Fibroblast of lung (primary cell): ENCODE measurements at regions not wholly inside any gene's neighbourhood (a gene's known extent, or its start where the extent isn't known, plus 50 kb on each side); places are given as distances from the start of the nearest gene placed in this dataset.

ENCODE experiments used
- DNase-seq, 2 donors: peaks; one replicate each; pipeline versions ENCODE4 v3.0.0 to v3.0.0-alpha.2; 2010; ENCODE audit warnings: low read depth in 2 of 2
- H2AFZ ChIP-seq: 2 replicates; pipeline ENCODE4 v1.5.1; 2012; ENCODE audit warnings: low read length, control low read depth, inconsistent platforms
- H3K27ac ChIP-seq: 2 replicates; pipeline ENCODE4 v1.5.1; 2011; ENCODE audit warnings: low read length, control low read depth; ENCODE audit not compliant: insufficient read depth
- H3K27me3 ChIP-seq: 2 replicates; pipeline ENCODE4 v1.5.1; 2011; ENCODE audit warnings: mild to moderate bottlenecking, low read length; ENCODE audit not compliant: control insufficient read depth, insufficient read depth
- H3K36me3 ChIP-seq: 2 replicates; pipeline ENCODE4 v1.5.1; 2011; ENCODE audit warnings: low read length; ENCODE audit not compliant: control insufficient read depth, insufficient read depth
- H3K4me1 ChIP-seq: 2 replicates; pipeline ENCODE4 v1.5.1; 2011; ENCODE audit warnings: low read length; ENCODE audit not compliant: control insufficient read depth, insufficient read depth; ENCODE audit errors: extremely low read depth
- H3K4me2 ChIP-seq: 2 replicates; pipeline ENCODE4 v1.5.1; 2011; ENCODE audit warnings: low read length, control low read depth; ENCODE audit not compliant: insufficient read depth; ENCODE audit errors: extremely low read depth
- H3K4me3 ChIP-seq, 4 experiments: fragments of 200-600 bp in 1 of 4; sonication (generic) in 1 of 4; replicated peaks in 1 of 4; 2 replicates each; pipeline ENCODE4 v1.5.1; 2011 to 2016; ENCODE audit warnings: low read length in 4 of 4, low read depth in 3 of 4, mild to moderate bottlenecking in 3 of 4, control low read depth in 2 of 4, inconsistent platforms in 1 of 4, mixed read lengths in 1 of 4; ENCODE audit not compliant: insufficient read depth in 1 of 4; ENCODE audit errors: control extremely low read depth in 1 of 4
- H3K79me2 ChIP-seq: 2 replicates; pipeline ENCODE4 v1.5.1; 2012; ENCODE audit warnings: mild to moderate bottlenecking, low read length, inconsistent platforms; ENCODE audit not compliant: control insufficient read depth, insufficient read depth
- H3K9ac ChIP-seq: 2 replicates; pipeline ENCODE4 v1.5.1; 2011; ENCODE audit warnings: mild to moderate bottlenecking, low read length, control low read depth; ENCODE audit not compliant: insufficient read depth
- H3K9me3 ChIP-seq: 2 replicates; pipeline ENCODE4 v1.5.1; 2012; ENCODE audit warnings: low read depth, low read length; ENCODE audit not compliant: control insufficient read depth, insufficient read depth
- H4K20me1 ChIP-seq: 2 replicates; pipeline ENCODE4 v1.5.1; 2011; ENCODE audit warnings: low read length; ENCODE audit not compliant: control insufficient read depth, insufficient read depth; ENCODE audit errors: extremely low read depth
- EZH2 ChIP-seq: IDR thresholded peaks from 2 replicates; pipeline ENCODE4 v1.5.1; 2012; ENCODE audit warnings: low read length, control low read depth, mild to moderate bottlenecking; ENCODE audit errors: missing control alignments
- TF ChIP-seq, protein P1 (sequence below), 2 donors: IDR thresholded peaks in 1 of 2; conservative IDR thresholded peaks in 1 of 2; 1 replicate in 1 of 2; 2 replicates in 1 of 2; pipeline ENCODE4 v1.5.1; 2011 to 2012; ENCODE audit warnings: low read length in 2 of 2, control low read depth in 1 of 2, inconsistent platforms in 1 of 2, low read depth in 1 of 2, mild to moderate bottlenecking in 1 of 2

DNA sequence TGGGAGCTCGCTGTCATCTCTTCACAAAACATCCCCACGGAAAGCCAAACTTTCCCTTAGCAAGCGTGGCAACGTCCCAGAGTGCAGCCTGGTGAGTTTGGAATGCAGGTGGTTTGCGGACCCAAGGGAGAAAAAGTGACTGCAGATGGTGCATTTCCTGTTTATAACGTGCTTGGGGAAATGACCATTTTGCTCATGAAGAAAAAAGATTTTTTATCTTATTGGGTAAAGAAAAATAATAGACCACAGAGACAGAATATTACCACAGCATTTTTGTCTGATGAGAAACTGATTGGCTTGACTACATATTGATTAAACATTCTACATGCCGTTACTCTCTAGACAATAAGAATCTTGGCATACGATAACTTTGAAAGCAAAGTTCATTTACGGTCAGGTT lies 136.5 kb downstream of the COPS8 start:
- Histone ChIP-seq H3K27ac (peak overlapping the region; percentile 90), H4K20me1 (no peaks in the 10 kb centered on the region), H2AFZ (no peak overlapping the region), H3K36me3 (no peaks in the 10 kb centered on the region), H3K27me3 (no peaks in the 10 kb centered on the region), H3K4me1 (peaks cover 40% of the 10 kb centered on the region), H3K79me2 (no peaks in the 10 kb centered on the region), H3K4me2 (peak overlapping the region; percentile 41), H3K4me3 (no peak overlapping the region), H3K9ac (no peak overlapping the region), H3K9me3 (no peaks in the 10 kb centered on the region)
- TF ChIP-seq, protein P1, sequence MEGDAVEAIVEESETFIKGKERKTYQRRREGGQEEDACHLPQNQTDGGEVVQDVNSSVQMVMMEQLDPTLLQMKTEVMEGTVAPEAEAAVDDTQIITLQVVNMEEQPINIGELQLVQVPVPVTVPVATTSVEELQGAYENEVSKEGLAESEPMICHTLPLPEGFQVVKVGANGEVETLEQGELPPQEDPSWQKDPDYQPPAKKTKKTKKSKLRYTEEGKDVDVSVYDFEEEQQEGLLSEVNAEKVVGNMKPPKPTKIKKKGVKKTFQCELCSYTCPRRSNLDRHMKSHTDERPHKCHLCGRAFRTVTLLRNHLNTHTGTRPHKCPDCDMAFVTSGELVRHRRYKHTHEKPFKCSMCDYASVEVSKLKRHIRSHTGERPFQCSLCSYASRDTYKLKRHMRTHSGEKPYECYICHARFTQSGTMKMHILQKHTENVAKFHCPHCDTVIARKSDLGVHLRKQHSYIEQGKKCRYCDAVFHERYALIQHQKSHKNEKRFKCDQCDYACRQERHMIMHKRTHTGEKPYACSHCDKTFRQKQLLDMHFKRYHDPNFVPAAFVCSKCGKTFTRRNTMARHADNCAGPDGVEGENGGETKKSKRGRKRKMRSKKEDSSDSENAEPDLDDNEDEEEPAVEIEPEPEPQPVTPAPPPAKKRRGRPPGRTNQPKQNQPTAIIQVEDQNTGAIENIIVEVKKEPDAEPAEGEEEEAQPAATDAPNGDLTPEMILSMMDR (conservative IDR thresholded peaks at IDR 0.05 in 1 of 2, IDR thresholded peaks at IDR 0.05 in 1 of 2; ENCODE audit: low read depth in 1 of 2, low read length in 2 of 2): no peak
- TF ChIP-seq EZH2: no peak
- peak; percentile 88 to 98 for DNase-seq

DNA sequence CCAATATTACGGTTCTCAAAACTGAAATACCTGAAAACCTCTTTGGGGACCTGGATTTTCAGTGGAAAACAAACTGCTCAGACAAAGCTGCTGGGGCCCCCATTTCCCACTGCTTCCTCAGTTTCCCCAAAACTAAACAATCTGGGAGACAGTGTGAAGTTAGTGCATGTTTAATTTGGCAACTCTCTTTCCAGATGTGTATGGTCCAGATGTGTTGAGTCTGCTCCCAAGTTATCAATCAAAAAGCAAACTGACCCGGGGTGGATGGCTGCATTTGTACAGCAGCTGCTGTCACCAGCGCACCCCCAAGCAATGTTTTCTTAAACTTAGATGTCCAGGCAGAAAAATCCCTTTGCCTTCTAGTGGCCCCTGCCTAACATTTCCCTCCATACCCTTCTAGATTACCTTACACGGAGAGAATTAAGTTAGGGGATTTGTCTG lies 136.9 kb downstream of the COPS8 start:
- Histone ChIP-seq H3K9me3 (no peaks in the 10 kb centered on the region), H3K4me3 (no peak overlapping the region), H3K27ac (peak overlapping the region; percentile 90), H3K4me2 (peak overlapping the region; percentile 59), H3K79me2 (no peaks in the 10 kb centered on the region), H3K9ac (peak overlapping the region; percentile 20), H4K20me1 (no peaks in the 10 kb centered on the region), H2AFZ (no peak overlapping the region), H3K4me1 (peaks cover 45% of the 10 kb centered on the region), H3K36me3 (no peaks in the 10 kb centered on the region), H3K27me3 (no peaks in the 10 kb centered on the region)
- TF ChIP-seq, protein P1 (conservative IDR thresholded peaks at IDR 0.05 in 1 of 2, IDR thresholded peaks at IDR 0.05 in 1 of 2; ENCODE audit: low read depth in 1 of 2, low read length in 2 of 2): no peak
- DNase-seq: peak in 1 of 2 donors; percentile 81

DNA sequence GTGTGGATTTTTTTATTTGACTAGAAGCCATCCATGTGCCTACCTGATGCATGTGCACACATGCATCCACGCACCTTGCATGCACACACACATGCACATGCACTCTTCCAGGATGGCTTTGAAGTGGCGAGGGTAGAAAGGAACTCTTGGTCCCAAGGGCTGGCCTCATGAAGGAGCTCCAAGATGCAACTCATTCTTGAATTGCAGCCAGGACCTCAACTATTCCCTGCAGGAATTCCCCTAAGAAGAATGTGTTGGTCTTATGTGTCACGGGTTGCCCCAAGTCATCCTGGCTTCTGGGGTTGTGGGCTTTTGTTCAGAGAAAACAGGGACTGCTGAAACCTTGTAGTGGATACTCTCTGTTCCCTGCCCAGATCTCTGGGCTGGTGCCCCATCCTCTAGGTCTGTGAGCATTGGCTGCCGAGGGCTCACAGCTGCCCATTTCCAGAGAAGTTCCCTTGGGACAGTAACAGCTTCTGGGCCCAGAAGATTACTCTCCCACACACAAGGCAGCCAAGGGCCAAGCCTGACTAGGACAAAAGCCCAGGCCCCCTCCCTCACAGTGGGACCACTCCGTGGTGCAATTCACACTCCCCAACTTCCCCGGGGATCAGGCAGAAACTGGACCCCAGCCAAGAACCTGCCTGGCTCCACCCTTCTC lies 137.6 kb downstream of the COPS8 start:
- no peaks in the 10 kb centered on the region for H3K36me3 ChIP-seq
- no peaks in the 10 kb centered on the region for H3K27me3 ChIP-seq
- H3K4me1 ChIP-seq: peaks cover 45% of the 10 kb centered on the region
- no peak for TF ChIP-seq EZH2
- TF ChIP-seq, protein P1 (conservative IDR thresholded peaks at IDR 0.05 in 1 of 2, IDR thresholded peaks at IDR 0.05 in 1 of 2; ENCODE audit: low read depth in 1 of 2, low read length in 2 of 2): no peak
- no peak overlapping the region for H2AFZ ChIP-seq
- no peaks in the 10 kb centered on the region for H3K79me2 ChIP-seq
- H4K20me1 ChIP-seq: no peaks in the 10 kb centered on the region
- peak overlapping the region; percentile 34 for H3K9ac ChIP-seq
- H3K27ac ChIP-seq: peak overlapping the region; percentile 90
- no peaks in the 10 kb centered on the region for H3K9me3 ChIP-seq
- H3K4me3 ChIP-seq: no peak overlapping the region
- H3K4me2 ChIP-seq: peak overlapping the region; percentile 59
- peak; percentile 95 to 100 for DNase-seq
